GM23338 (cell line): ENCODE measurements at regions not wholly inside any gene's neighbourhood (a gene's known extent, or its start where the extent isn't known, plus 50 kb on each side); places are given as distances from the start of the nearest gene placed in this dataset.

Experiments used
- EZH2 ChIP-seq: fragments of 200-600 bp; sonication (generic); IDR thresholded peaks from one replicate; pipeline ENCODE4 v1.8.0; 2017; ENCODE audit warnings: antibody characterized with exemption, mild to moderate bottlenecking, low read depth; ENCODE audit not compliant: unreplicated experiment
- ZNF114 ChIP-seq: fragments of 250-450 bp; sonication (Bioruptor Pico); IDR thresholded peaks from 2 replicates; pipeline ENCODE4 v1.5.0; 2020; ENCODE audit warnings: mild to moderate bottlenecking, moderate library complexity

GRCh38 chr1:226479474-226479873 is 69.1 kb upstream of the STUM start:
- TF ChIP-seq EZH2 (no peak), ZNF114 (CRISPR knock-in tag) (no peak)
